ENCODE measurements at regions not wholly inside any gene's neighbourhood (a gene's known extent, or its start where the extent isn't known, plus 50 kb on each side); places are given as distances from the start of the nearest gene placed in this dataset.

GRCh38 chr2:187995556-187995955, 296.1 kb upstream of the GULP1 start:
- no peak for TF ChIP-seq POLR2A (IDR thresholded peaks at IDR 0.05)
- TF ChIP-seq, protein P1, sequence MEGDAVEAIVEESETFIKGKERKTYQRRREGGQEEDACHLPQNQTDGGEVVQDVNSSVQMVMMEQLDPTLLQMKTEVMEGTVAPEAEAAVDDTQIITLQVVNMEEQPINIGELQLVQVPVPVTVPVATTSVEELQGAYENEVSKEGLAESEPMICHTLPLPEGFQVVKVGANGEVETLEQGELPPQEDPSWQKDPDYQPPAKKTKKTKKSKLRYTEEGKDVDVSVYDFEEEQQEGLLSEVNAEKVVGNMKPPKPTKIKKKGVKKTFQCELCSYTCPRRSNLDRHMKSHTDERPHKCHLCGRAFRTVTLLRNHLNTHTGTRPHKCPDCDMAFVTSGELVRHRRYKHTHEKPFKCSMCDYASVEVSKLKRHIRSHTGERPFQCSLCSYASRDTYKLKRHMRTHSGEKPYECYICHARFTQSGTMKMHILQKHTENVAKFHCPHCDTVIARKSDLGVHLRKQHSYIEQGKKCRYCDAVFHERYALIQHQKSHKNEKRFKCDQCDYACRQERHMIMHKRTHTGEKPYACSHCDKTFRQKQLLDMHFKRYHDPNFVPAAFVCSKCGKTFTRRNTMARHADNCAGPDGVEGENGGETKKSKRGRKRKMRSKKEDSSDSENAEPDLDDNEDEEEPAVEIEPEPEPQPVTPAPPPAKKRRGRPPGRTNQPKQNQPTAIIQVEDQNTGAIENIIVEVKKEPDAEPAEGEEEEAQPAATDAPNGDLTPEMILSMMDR (IDR thresholded peaks at IDR 0.05), result no peak

Measured in testis (tissue), 2 donors.